Endothelial cell of umbilical vein (primary cell): ENCODE measurements at regions not wholly inside any gene's neighbourhood (a gene's known extent, or its start where the extent isn't known, plus 50 kb on each side); places are given as distances from the start of the nearest gene placed in this dataset.

ENCODE experiments used
- BruUV-seq: library from RNA; stranded (reverse); fragments of 400-500 nt; replicated peaks from 2 replicates; lab custom pipeline; 2021; lab: Mats Ljungman, UMichigan
- CTCF ChIA-PET: fragments of 300-600, 350-600 bp; sonication (Branson Sonifier 250); formaldehyde crosslinking; loops from one replicate; lab custom pipeline; 2021; ENCODE audit warnings: antibody characterized with exemption, inconsistent platforms; lab: Charles Lee
- POLR2A ChIA-PET: fragments of 300-600, 350-600 bp; sonication (Branson Sonifier 250); formaldehyde crosslinking; loops from one replicate; lab custom pipeline; 2021; ENCODE audit warnings: antibody characterized with exemption, inconsistent platforms; lab: Charles Lee
- DNase-seq: peaks from one replicate; pipeline ENCODE4 v3.0.0-alpha.2; 2011; ENCODE audit warnings: low read depth, low spot score
- FAIRE-seq: peaks from 2 replicates; lab custom pipeline; 2011; peaks lifted over from hg19 to GRCh38; lab: Jason Lieb, UNC
- H2AFZ ChIP-seq: 2 replicates; pipeline ENCODE4 v1.6.0; 2012; ENCODE audit warnings: low read depth, low read length, control low read depth, inconsistent platforms
- H3K27ac ChIP-seq: 2 replicates; pipeline ENCODE4 v1.5.1; 2011; ENCODE audit warnings: low read depth, mild to moderate bottlenecking, control low read depth, low read length, moderate library complexity; ENCODE audit not compliant: insufficient read depth
- H3K27me3 ChIP-seq, 2 experiments: 2 replicates each; pipeline versions ENCODE4 v1.6.0 to v1.6.1; 2011; ENCODE audit warnings: low read length in 2 of 2, mixed read lengths in 1 of 2; ENCODE audit not compliant: control insufficient read depth in 2 of 2, insufficient read depth in 2 of 2
- H3K36me3 ChIP-seq, 2 experiments: 2 replicates in 1 of 2; 3 replicates in 1 of 2; pipeline ENCODE4 v1.5.1; 2011; ENCODE audit warnings: low read length in 2 of 2, mild to moderate bottlenecking in 1 of 2, moderate library complexity in 1 of 2; ENCODE audit not compliant: control insufficient read depth in 2 of 2, insufficient read depth in 2 of 2; ENCODE audit errors: extremely low read depth in 1 of 2
- H3K4me1 ChIP-seq: 3 replicates; pipeline ENCODE4 v1.5.1; 2011; ENCODE audit warnings: mild to moderate bottlenecking, low read length; ENCODE audit not compliant: control insufficient read depth, insufficient read depth; ENCODE audit errors: extremely low read depth
- H3K4me2 ChIP-seq: 2 replicates; pipeline ENCODE4 v1.6.1; 2011; ENCODE audit warnings: low read length, control low read depth, mixed read lengths; ENCODE audit not compliant: insufficient read depth
- H3K4me3 ChIP-seq, 3 experiments: fragments of 200-600 bp in 1 of 3; sonication (generic), shearing (Covaris generic) in 1 of 3; replicated peaks in 1 of 3; 2 replicates each; pipeline ENCODE4 v1.5.1; 2011 to 2016; ENCODE audit warnings: control low read depth in 3 of 3, low read length in 3 of 3, mild to moderate bottlenecking in 2 of 3, inconsistent platforms in 1 of 3, low read depth in 1 of 3, moderate library complexity in 1 of 3; ENCODE audit not compliant: insufficient read depth in 1 of 3
- H3K79me2 ChIP-seq: 2 replicates; pipeline ENCODE4 v1.6.0; 2012; ENCODE audit warnings: low read length, inconsistent platforms; ENCODE audit not compliant: control insufficient read depth, insufficient read depth
- H3K9ac ChIP-seq: replicated peaks from 2 replicates; pipeline ENCODE3; 2011; ENCODE audit warnings: low read length, control low read depth; ENCODE audit not compliant: insufficient read depth; ENCODE audit errors: extremely low read depth
- H3K9me1 ChIP-seq: replicated peaks from 3 replicates; pipeline ENCODE4 v1.6.0; 2011; ENCODE audit warnings: mild to moderate bottlenecking, low read length; ENCODE audit not compliant: control insufficient read depth, insufficient read depth; ENCODE audit errors: extremely low read depth
- H3K9me3 ChIP-seq: replicated peaks from 2 replicates; pipeline ENCODE4 v1.5.1; 2012; ENCODE audit warnings: low read length, inconsistent platforms; ENCODE audit not compliant: control insufficient read depth, insufficient read depth
- H4K20me1 ChIP-seq: replicated peaks from 2 replicates; pipeline ENCODE3; 2011; ENCODE audit warnings: mild to moderate bottlenecking, low read length; ENCODE audit not compliant: control insufficient read depth, insufficient read depth; ENCODE audit errors: extremely low read depth
- CTCF ChIP-seq, 2 donors: IDR thresholded peaks; 1 replicate in 1 of 2; 2 replicates in 1 of 2; pipeline ENCODE4 v1.5.1; 2011; ENCODE audit warnings: low read length in 2 of 2, mild to moderate bottlenecking in 2 of 2, moderate library complexity in 2 of 2, control low read depth in 1 of 2, inconsistent platforms in 1 of 2, low read depth in 1 of 2; ENCODE audit not compliant: insufficient read depth in 1 of 2; ENCODE audit errors: extremely low read depth in 1 of 2
- EZH2 ChIP-seq: IDR thresholded peaks from 2 replicates; pipeline ENCODE4 v1.6.1; 2012; ENCODE audit warnings: borderline replicate concordance, low read depth, mild to moderate bottlenecking, moderate library complexity, low read length, inconsistent platforms; ENCODE audit not compliant: severe bottlenecking
- FOS ChIP-seq: IDR thresholded peaks from 2 replicates; pipeline ENCODE4 v1.6.1; 2011; ENCODE audit warnings: mild to moderate bottlenecking, low read length, moderate library complexity, borderline replicate concordance; ENCODE audit not compliant: insufficient read depth
- GATA2 ChIP-seq: IDR thresholded peaks from 2 replicates; pipeline ENCODE4 v1.7.0; 2011; ENCODE audit warnings: low read depth, mild to moderate bottlenecking, moderate library complexity, mixed read lengths, low read length; ENCODE audit not compliant: insufficient read length, insufficient read depth
- JUN ChIP-seq: IDR thresholded peaks from 2 replicates; pipeline ENCODE4 v1.6.1; 2011; ENCODE audit warnings: borderline replicate concordance, low read depth; ENCODE audit not compliant: insufficient read length, insufficient read depth
- MAX ChIP-seq: IDR thresholded peaks from 2 replicates; pipeline ENCODE4 v1.6.1; 2011; ENCODE audit not compliant: insufficient read depth, insufficient read length
- MYC ChIP-seq: IDR thresholded peaks from one replicate; pipeline ENCODE4 v1.6.1; 2011; ENCODE audit warnings: mild to moderate bottlenecking, low read depth, low read length
- POLR2A ChIP-seq: IDR thresholded peaks from 2 replicates; pipeline ENCODE4 v1.6.1; 2012; ENCODE audit warnings: low read depth, mild to moderate bottlenecking, control low read depth, low read length
- POLR2AphosphoS5 ChIP-seq: IDR thresholded peaks from 2 replicates; pipeline ENCODE4 v1.6.1; 2012; ENCODE audit warnings: low read depth, mild to moderate bottlenecking, control low read depth, low read length, moderate library complexity; ENCODE audit not compliant: insufficient read depth
- dilution Hi-C: fragments of 300-500 bp; cut with MboI; formaldehyde crosslinking; loops from one replicate; pipeline ENCODE4 v1.15.0; 2019; ENCODE audit warnings: low sequenced_read_pairs; ENCODE audit not compliant: extremely low pct_ligation_motif_present
- intact Hi-C: fragments of 100-400 bp; cut with micrococcal nuclease; formaldehyde crosslinking; loops from one replicate; pipeline ENCODE4 v1.10.0; 2022

DNA sequence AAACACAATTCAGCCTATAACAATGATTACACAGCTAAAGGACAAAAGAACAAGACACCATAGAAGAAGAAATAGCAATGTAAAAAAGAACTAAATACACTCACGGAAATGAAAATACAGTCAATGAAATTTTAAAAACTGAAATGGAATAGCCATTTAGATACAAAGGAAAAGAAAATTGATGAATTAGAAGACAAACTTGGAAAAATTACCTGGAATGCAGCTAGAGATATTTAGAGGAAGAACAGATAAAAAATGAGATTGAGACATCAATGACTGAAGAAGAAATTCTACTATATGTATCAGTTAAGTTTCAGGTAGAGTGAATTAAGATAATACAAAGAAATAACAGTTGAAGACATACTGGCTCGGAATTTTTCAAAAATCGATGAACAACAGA lies 430.4 kb upstream of the NR5A2 start:
- Histone ChIP-seq H3K4me3 (no peak overlapping the region), H2AFZ (no peak overlapping the region), H3K9me3 (no peaks in the 10 kb centered on the region), H3K36me3 (no peaks in the 10 kb centered on the region), H3K9ac (no peak overlapping the region), H3K9me1 (no peaks in the 10 kb centered on the region), H3K27ac (no peak overlapping the region), H3K27me3 (no peaks in the 10 kb centered on the region), H3K79me2 (no peaks in the 10 kb centered on the region), H4K20me1 (no peaks in the 10 kb centered on the region), H3K4me2 (no peak overlapping the region), H3K4me1 (no peaks in the 10 kb centered on the region)
- ChIA-PET POLR2A (no interaction called here), CTCF (no interaction called here)
- BruUV-seq = no TSS peak
- DNase-seq (no peak), FAIRE-seq (no peak)
- intact Hi-C loops = no loop called here
- TF ChIP-seq GATA2 = no peak
- TF ChIP-seq CTCF (IDR thresholded peaks at IDR 0.05; ENCODE audit: extremely low read depth in 1 of 2, insufficient read depth in 1 of 2, low read depth in 1 of 2, low read length in 2 of 2) = no peak
- no peak for TF ChIP-seq FOS
- no peak for TF ChIP-seq EZH2
- TF ChIP-seq MAX = no peak
- no peak for TF ChIP-seq POLR2A
- no peak for TF ChIP-seq JUN
- TF ChIP-seq MYC = no peak
- no peak for TF ChIP-seq POLR2AphosphoS5
- dilution Hi-C loops = no loop called here
